ENCODE measurements at regions not wholly inside any gene's neighbourhood (a gene's known extent, or its start where the extent isn't known, plus 50 kb on each side); places are given as distances from the start of the nearest gene placed in this dataset.

DNA sequence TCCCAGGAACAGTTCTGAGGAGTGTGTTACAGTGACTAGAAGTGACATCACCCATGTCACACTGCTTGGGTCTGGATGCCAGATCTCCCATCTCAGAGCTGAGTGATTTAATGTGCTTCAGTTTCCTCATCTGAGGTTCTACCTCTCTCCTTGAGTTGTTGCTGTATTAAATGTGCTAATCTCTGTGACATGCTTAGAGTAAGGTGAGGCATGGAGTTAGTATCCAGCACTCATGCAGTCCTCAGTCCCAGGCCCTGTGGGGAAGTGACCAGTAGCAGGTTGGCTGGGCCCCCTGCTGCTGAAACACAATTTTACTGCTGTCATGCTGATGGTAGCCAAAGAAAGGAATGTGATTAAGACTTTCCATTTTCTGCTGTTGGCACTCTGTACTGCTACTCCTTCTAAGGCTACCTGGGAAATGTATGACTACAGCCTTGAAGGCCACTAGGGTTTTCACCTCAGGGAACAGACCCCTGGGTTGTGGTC is 639.6 kb downstream of the MID1IP1 start:
- TF ChIP-seq TEAD4 (IDR thresholded peaks at IDR 0.05) = no peak
- no peak for TF ChIP-seq ZBTB7A (IDR thresholded peaks at IDR 0.05; ENCODE audit: low read depth)
- TF ChIP-seq CEBPB (IDR thresholded peaks at IDR 0.05) = no peak
- no peak for TF ChIP-seq REST (IDR thresholded peaks at IDR 0.05; ENCODE audit: low read depth)
- no peak for TF ChIP-seq RAD21 (IDR thresholded peaks at IDR 0.05; ENCODE audit: low read depth)
- no peak for TF ChIP-seq EP300 (IDR thresholded peaks at IDR 0.05; ENCODE audit: borderline replicate concordance)

Data from Ishikawa (cell line).